ENCODE measurements at regions not wholly inside any gene's neighbourhood (a gene's known extent, or its start where the extent isn't known, plus 50 kb on each side); places are given as distances from the start of the nearest gene placed in this dataset.

GRCh38 chr13:47611664-47612288, 389.3 kb downstream of the SUCLA2 start:
- DNase-seq (ENCODE audit: low spot score) = no peak

GRCh38 chr13:47610687-47611086, 390.4 kb downstream of the SUCLA2 start:
- DNase-seq (ENCODE audit: low spot score) = no peak

- DNase-seq (ENCODE audit: low spot score) = no peak
Measured at GRCh38 chr13:47603365-47603764, 397.7 kb downstream of the SUCLA2 start.

- DNase-seq (ENCODE audit: low spot score) = no peak
Measured at GRCh38 chr13:47598340-47598911, 402.6 kb downstream of the SUCLA2 start.

- no peak for DNase-seq (ENCODE audit: low spot score)
Measured at GRCh38 chr13:47594833-47595232, 406.2 kb downstream of the SUCLA2 start.

GRCh38 chr13:47592256-47592655, 408.8 kb downstream of the SUCLA2 start:
- no peak for DNase-seq (ENCODE audit: low spot score)

GRCh38 chr13:47588676-47589075, 412.4 kb downstream of the SUCLA2 start:
- DNase-seq (ENCODE audit: low spot score) = no peak

GRCh38 chr13:47572375-47572774, 428.7 kb downstream of the SUCLA2 start:
- no peak for DNase-seq (ENCODE audit: low spot score)

GRCh38 chr13:47564041-47564440, 437.0 kb downstream of the SUCLA2 start:
- no peak for DNase-seq (ENCODE audit: low spot score)

GRCh38 chr13:47556703-47557102, 444.4 kb downstream of the SUCLA2 start:
- DNase-seq (ENCODE audit: low spot score) = no peak

- DNase-seq (ENCODE audit: low spot score) = no peak
Measured at GRCh38 chr13:47555235-47555634, 445.8 kb downstream of the SUCLA2 start.

GRCh38 chr13:47553329-47553977, 447.6 kb downstream of the SUCLA2 start:
- DNase-seq (ENCODE audit: low spot score) = no peak

- no peak for DNase-seq (ENCODE audit: low spot score)
Measured at GRCh38 chr13:47549219-47549752, 451.8 kb downstream of the SUCLA2 start.

- DNase-seq (ENCODE audit: low spot score) = no peak
Measured at GRCh38 chr13:47548294-47548840, 452.7 kb downstream of the SUCLA2 start.

GRCh38 chr13:47546391-47547225, 454.5 kb downstream of the SUCLA2 start:
- DNase-seq (ENCODE audit: low spot score) = no peak

- no peak for DNase-seq (ENCODE audit: low spot score)
Measured at GRCh38 chr13:47545201-47546024, 455.7 kb downstream of the SUCLA2 start.

- DNase-seq (ENCODE audit: low spot score) = no peak
Measured at GRCh38 chr13:47539317-47539716, 461.8 kb downstream of the SUCLA2 start.

GRCh38 chr13:47523771-47524170, 477.3 kb downstream of the SUCLA2 start:
- no peak for DNase-seq (ENCODE audit: low spot score)

- no peak for DNase-seq (ENCODE audit: low spot score)
Measured at GRCh38 chr13:47521890-47522487, 479.1 kb downstream of the SUCLA2 start.

- DNase-seq (ENCODE audit: low spot score) = no peak
Measured at GRCh38 chr13:47519626-47520025, 481.4 kb downstream of the SUCLA2 start.

- DNase-seq (ENCODE audit: low spot score) = no peak
Measured at GRCh38 chr13:47518530-47518929, 482.5 kb downstream of the SUCLA2 start.
